ENCODE measurements at regions not wholly inside any gene's neighbourhood (a gene's known extent, or its start where the extent isn't known, plus 50 kb on each side); places are given as distances from the start of the nearest gene placed in this dataset.

DNA sequence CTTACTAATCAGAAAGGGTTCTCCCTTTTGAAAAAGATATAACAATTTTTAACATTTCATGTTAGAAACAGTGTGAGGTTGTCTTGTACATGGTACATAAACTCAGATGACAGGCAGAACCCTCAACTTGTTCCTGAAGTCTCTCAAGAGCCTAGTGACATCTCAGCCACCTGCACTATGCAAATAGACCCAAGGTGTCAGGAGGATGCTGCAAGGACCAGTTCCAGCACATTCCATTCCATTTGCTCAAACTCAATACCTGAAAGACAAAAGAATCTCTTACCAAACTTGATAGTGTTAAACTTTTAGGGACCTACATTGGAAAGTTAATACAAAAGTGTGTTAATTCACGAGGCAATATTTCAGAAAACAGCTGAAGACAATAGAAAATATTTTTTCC is 544.6 kb downstream of the CETN3 start:
- 95% methylated on average over 1 of the region's 1 CpG; no CpG with 5 or more reads in 1 of the 2 experiments for WGBS, 2 experiments (ENCODE audit: extremely low coverage in 1 of 2, insufficient coverage in 1 of 2, insufficient read length in 1 of 2, insufficient replicate concordance in 2 of 2, low coverage in 1 of 2, low lambda C conversion rate in 2 of 2, missing lambda C conversion rate in 1 of 2)
- no peak overlapping the region for H3K56ac ChIP-seq (replicated peaks; ENCODE audit: insufficient read length, low read depth, low read length)
- H3K4me1 ChIP-seq (replicated peaks in 1 of 4; ENCODE audit: control insufficient read depth in 3 of 4, insufficient read depth in 4 of 4, low read length in 3 of 4): no peaks in the 10 kb centered on the region
- no peak overlapping the region for H3K27ac ChIP-seq (ENCODE audit: low read depth, low read length)
- FAIRE-seq (no peak), DNase-seq (ENCODE audit: low read depth in 1 of 2, low spot score in 2 of 2) (no peak)
- no peak overlapping the region for H3K4ac ChIP-seq (replicated peaks; ENCODE audit: insufficient read length, low read depth, low read length)
- no peak overlapping the region for H4K5ac ChIP-seq (ENCODE audit: insufficient read length, low read depth, low read length)
- H3K79me2 ChIP-seq (ENCODE audit: control insufficient read depth in 1 of 2, insufficient read depth in 2 of 2, low read length in 2 of 2): no peaks in the 10 kb centered on the region
- no peak overlapping the region for H2BK5ac ChIP-seq (ENCODE audit: low read depth, low read length)
- H3K27me3 ChIP-seq (replicated peaks in 1 of 4; ENCODE audit: control insufficient read depth in 3 of 4, extremely low read depth in 1 of 4, insufficient read depth in 3 of 4, low read length in 3 of 4): no peaks in the 10 kb centered on the region
- no peak overlapping the region for H4K91ac ChIP-seq (replicated peaks; ENCODE audit: insufficient read length, low read length)
- POLR2A ChIA-PET (ENCODE audit: partially characterized antibody): no interaction called here
- no peak overlapping the region for H2AK5ac ChIP-seq (ENCODE audit: low read depth, low read length)
- no peaks in the 10 kb centered on the region for H3K23me2 ChIP-seq (ENCODE audit: low read depth, low read length)
- no peak overlapping the region for H2AFZ ChIP-seq (ENCODE audit: low read length)
- H3K4me3 ChIP-seq (ENCODE audit: extremely low read depth in 1 of 4, insufficient read depth in 2 of 4, low read depth in 3 of 4, low read length in 4 of 4): no peak overlapping the region
- no peak overlapping the region for H3K9ac ChIP-seq (replicated peaks in 1 of 4; ENCODE audit: extremely low read depth in 1 of 4, low read depth in 3 of 4, low read length in 3 of 4)
- H4K8ac ChIP-seq (ENCODE audit: extremely low read depth, insufficient read depth, low read length): no peak overlapping the region
- no peaks in the 10 kb centered on the region for H4K20me1 ChIP-seq (replicated peaks in 1 of 2; ENCODE audit: control insufficient read depth in 1 of 2, insufficient read depth in 2 of 2, low read length in 2 of 2)
- H3K14ac ChIP-seq (ENCODE audit: insufficient read length): no peak overlapping the region
- no peaks in the 10 kb centered on the region for H3K36me3 ChIP-seq (ENCODE audit: control insufficient read depth in 2 of 4, insufficient read depth in 4 of 4, low read length in 3 of 4)
- CTCF ChIA-PET (ENCODE audit: partially characterized antibody): no interaction called here
- H3K4me2 ChIP-seq (ENCODE audit: insufficient read depth in 1 of 2, low read depth in 2 of 2, low read length in 2 of 2): no peak overlapping the region
- H3K18ac ChIP-seq (ENCODE audit: extremely low read depth, low read length): no peak overlapping the region
- H2BK12ac ChIP-seq (ENCODE audit: low read depth, low read length): no peak overlapping the region
- H3K23ac ChIP-seq (ENCODE audit: insufficient read length): no peak overlapping the region
- no peak overlapping the region for H2BK20ac ChIP-seq (ENCODE audit: low read length)
- no peaks in the 10 kb centered on the region for H3K79me1 ChIP-seq (ENCODE audit: low read depth, low read length)
- H3K9me3 ChIP-seq (ENCODE audit: insufficient read depth in 2 of 2, low read depth in 1 of 2, low read length in 1 of 2): no peaks in the 10 kb centered on the region
- no peak overlapping the region for H2BK120ac ChIP-seq (replicated peaks; ENCODE audit: low read depth, low read length)
- no peak overlapping the region for H2BK15ac ChIP-seq (ENCODE audit: low read length)
- no peak for TF ChIP-seq SIRT6 (IDR thresholded peaks at IDR 0.05; ENCODE audit: low read length)
- no peak for TF ChIP-seq POLR2A (IDR thresholded peaks at IDR 0.05; ENCODE audit: control extremely low read depth in 1 of 2, low read depth in 2 of 2, low read length in 2 of 2)
